Natural killer cell (primary cell): ENCODE measurements at regions not wholly inside any gene's neighbourhood (a gene's known extent, or its start where the extent isn't known, plus 50 kb on each side); places are given as distances from the start of the nearest gene placed in this dataset.

Experiments used
- ATAC-seq, 3 donors: fragments of 150-1000 bp in 2 of 3; fragments of 200-7000 bp in 1 of 3; cut with Tn5 transposase; 1 replicate in 1 of 3; 2 replicates in 2 of 3; pipeline ENCODE4 v1.10.0; 2021; ENCODE audit warnings: mild to moderate bottlenecking in 2 of 3, moderate library complexity in 2 of 3
- DNase-seq, 2 donors: peaks; one replicate each; pipeline versions ENCODE4 v3.0.0 to v3.0.0-alpha.2; 2013 to 2021; ENCODE audit warnings: mixed read lengths in 1 of 2
- H3K27ac ChIP-seq: one replicate; pipeline ENCODE4 v1.5.1; 2013; ENCODE audit warnings: mild to moderate bottlenecking, low read length
- H3K27me3 ChIP-seq: one replicate; pipeline ENCODE4 v1.6.1; 2013; ENCODE audit warnings: low read length; ENCODE audit not compliant: control insufficient read depth, insufficient read depth
- H3K36me3 ChIP-seq: one replicate; pipeline ENCODE4 v1.6.1; 2013; ENCODE audit warnings: low read length; ENCODE audit not compliant: control insufficient read depth, insufficient read depth
- H3K4me1 ChIP-seq: one replicate; pipeline ENCODE4 v1.6.1; 2013; ENCODE audit warnings: low read length; ENCODE audit not compliant: control insufficient read depth, insufficient read depth
- H3K4me3 ChIP-seq: one replicate; pipeline ENCODE4 v1.5.1; 2013; ENCODE audit warnings: low read length
- H3K9me3 ChIP-seq: one replicate; pipeline ENCODE4 v1.6.1; 2013; ENCODE audit warnings: low read length; ENCODE audit not compliant: control insufficient read depth, insufficient read depth
- H3K27ac Mint-ChIP-seq, 2 donors: one replicate each; pipeline ENCODE4 v1.8.0; 2022; ENCODE audit warnings: mild to moderate bottlenecking in 2 of 2, mixed read lengths in 2 of 2, moderate library complexity in 1 of 2
- H3K27me3 Mint-ChIP-seq, 2 donors: one replicate each; pipeline ENCODE4 v1.8.0; 2022; ENCODE audit warnings: low read depth in 2 of 2, mixed read lengths in 2 of 2
- H3K36me3 Mint-ChIP-seq: one replicate; pipeline ENCODE4 v1.8.0; 2022; ENCODE audit warnings: mixed read lengths
- H3K4me1 Mint-ChIP-seq, 2 donors: one replicate each; pipeline ENCODE4 v1.8.0; 2022; ENCODE audit warnings: mixed read lengths in 2 of 2
- H3K4me3 Mint-ChIP-seq: one replicate; pipeline ENCODE4 v1.8.0; 2022; ENCODE audit warnings: mild to moderate bottlenecking, moderate library complexity, mixed read lengths
- H3K9me3 Mint-ChIP-seq, 2 donors: one replicate each; pipeline ENCODE4 v1.8.0; 2022; ENCODE audit warnings: mixed read lengths in 2 of 2
- WGBS: methylation state at CpG from one replicate; pipeline ENCODE4 v1.1.7; 2013; ENCODE audit warnings: missing lambda C conversion rate; ENCODE audit not compliant: insufficient coverage; 5-methylcytosine and 5-hydroxymethylcytosine counted together
- intact Hi-C: fragments of 100-400 bp; cut with micrococcal nuclease; formaldehyde crosslinking; loops from one replicate; pipeline ENCODE4 v1.14.2; 2022
- TF ChIP-seq, protein P1 (sequence below): fragments of 200-600 bp; IDR thresholded peaks from one replicate; pipeline ENCODE4 v1.8.0; 2022; ENCODE audit warnings: antibody characterized with exemption

DNA sequence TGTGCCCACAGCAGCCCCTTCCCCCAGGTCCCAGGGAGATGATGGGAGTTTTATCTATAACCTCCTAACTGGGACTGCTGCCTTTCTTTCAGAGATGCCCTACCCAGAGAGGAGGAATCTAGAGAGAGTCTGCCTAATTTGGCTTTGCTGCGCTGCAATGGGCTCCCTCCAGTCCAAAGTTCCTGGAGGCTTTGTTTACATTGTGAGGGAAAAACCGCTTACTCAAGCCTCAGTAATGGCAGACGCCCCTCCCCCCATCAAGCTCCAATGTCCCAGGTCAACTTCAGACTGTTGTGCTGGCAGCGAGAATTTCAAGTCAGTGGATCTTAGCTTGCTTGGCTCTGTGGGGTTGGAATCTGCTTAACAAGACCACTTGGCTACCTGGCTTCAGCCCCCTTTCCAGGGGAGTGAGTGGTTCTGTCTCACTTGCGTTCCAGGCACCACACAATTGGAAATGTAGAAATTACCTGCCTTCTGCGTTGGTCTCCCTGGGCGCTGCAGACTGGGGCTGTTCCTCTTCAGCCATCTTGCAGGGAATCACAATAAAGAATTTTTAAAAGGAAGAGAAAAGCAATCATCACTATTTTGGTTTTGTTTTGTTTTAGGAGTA lies 262.5 kb downstream of the FOXG1 start:
- no peaks in the 10 kb centered on the region for H3K27me3 Mint-ChIP-seq
- Histone ChIP-seq H3K9me3 (peaks cover 10% of the 10 kb centered on the region), H3K4me1 (no peaks in the 10 kb centered on the region), H3K27ac (no peak overlapping the region), H3K36me3 (no peaks in the 10 kb centered on the region), H3K4me3 (no peak overlapping the region), H3K27me3 (no peaks in the 10 kb centered on the region)
- no peak for ATAC-seq
- H3K27ac Mint-ChIP-seq, result no peak overlapping the region
- peaks cover 15 to 21% of the 10 kb centered on the region in 2 donors for H3K9me3 Mint-ChIP-seq
- no peak for DNase-seq
- intact Hi-C loops, result no loop called here
- peaks cover 7% of the 10 kb centered on the region for H3K36me3 Mint-ChIP-seq
- WGBS, result 66% methylated on average over 7 of the region's 7 CpGs
- TF ChIP-seq, protein P1, sequence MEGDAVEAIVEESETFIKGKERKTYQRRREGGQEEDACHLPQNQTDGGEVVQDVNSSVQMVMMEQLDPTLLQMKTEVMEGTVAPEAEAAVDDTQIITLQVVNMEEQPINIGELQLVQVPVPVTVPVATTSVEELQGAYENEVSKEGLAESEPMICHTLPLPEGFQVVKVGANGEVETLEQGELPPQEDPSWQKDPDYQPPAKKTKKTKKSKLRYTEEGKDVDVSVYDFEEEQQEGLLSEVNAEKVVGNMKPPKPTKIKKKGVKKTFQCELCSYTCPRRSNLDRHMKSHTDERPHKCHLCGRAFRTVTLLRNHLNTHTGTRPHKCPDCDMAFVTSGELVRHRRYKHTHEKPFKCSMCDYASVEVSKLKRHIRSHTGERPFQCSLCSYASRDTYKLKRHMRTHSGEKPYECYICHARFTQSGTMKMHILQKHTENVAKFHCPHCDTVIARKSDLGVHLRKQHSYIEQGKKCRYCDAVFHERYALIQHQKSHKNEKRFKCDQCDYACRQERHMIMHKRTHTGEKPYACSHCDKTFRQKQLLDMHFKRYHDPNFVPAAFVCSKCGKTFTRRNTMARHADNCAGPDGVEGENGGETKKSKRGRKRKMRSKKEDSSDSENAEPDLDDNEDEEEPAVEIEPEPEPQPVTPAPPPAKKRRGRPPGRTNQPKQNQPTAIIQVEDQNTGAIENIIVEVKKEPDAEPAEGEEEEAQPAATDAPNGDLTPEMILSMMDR, result no peak
- H3K4me3 Mint-ChIP-seq, result no peak overlapping the region
- H3K4me1 Mint-ChIP-seq, result no peaks in the 10 kb centered on the region

DNA sequence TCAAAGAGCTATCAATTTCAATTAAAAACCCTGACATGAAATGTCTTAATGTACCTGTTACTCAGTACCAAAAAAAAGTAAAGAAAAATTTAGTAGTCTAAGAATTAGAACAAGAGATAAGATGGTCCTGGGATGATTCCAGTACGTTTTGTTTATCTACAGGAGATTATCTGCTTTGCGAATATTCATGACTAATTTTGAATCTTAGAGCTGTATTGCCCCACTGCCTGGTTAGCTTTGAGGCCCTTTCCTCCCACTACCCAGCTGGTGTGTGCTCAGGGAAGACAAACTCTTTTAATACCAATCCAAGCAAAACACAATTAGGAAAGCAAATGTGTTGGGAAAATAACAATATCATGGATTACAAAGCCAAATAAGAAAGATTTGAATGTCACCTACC lies 263.5 kb downstream of the FOXG1 start:
- no peak for ATAC-seq

DNA sequence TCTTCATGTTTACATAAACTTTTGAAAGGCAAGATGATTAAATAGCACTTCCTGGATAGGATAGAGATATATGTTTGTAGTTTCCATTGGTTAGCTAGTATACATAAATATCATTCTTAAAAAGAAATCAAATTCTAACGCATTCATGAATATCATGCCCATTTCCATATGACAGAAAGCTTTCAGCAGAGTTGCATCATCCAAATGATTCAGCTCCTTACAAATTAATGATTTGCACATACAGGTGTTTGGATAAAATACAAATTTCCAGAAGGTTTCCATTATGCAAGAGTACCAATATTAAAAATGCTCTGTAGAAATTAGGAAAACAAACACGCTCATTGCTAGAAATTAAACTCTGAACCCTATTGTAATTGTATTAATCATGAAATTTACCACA lies 264.4 kb downstream of the FOXG1 start:
- no peak overlapping the region for H3K27ac ChIP-seq
- DNase-seq, result no peak
- intact Hi-C loops, result no loop called here
- H3K4me3 ChIP-seq, result no peak overlapping the region
- peaks cover 10% of the 10 kb centered on the region for H3K9me3 ChIP-seq
- no peaks in the 10 kb centered on the region for H3K27me3 ChIP-seq
- no peaks in the 10 kb centered on the region for H3K36me3 ChIP-seq
- no peak for ATAC-seq
- no peaks in the 10 kb centered on the region for H3K4me1 ChIP-seq
- no peak overlapping the region for H3K4me3 Mint-ChIP-seq
- WGBS, result no CpG with 5 or more reads among the region's 2 CpGs
- TF ChIP-seq, protein P1, result no peak
- peaks cover 7% of the 10 kb centered on the region for H3K36me3 Mint-ChIP-seq
- peaks cover 19 to 21% of the 10 kb centered on the region in 2 donors for H3K9me3 Mint-ChIP-seq
- H3K27me3 Mint-ChIP-seq, result no peaks in the 10 kb centered on the region
- no peaks in the 10 kb centered on the region for H3K4me1 Mint-ChIP-seq
- no peak overlapping the region for H3K27ac Mint-ChIP-seq

More for the DNA sequence above, 263.5 kb downstream of the FOXG1 start:
- Mint-ChIP-seq H3K9me3 (peaks cover 15 to 19% of the 10 kb centered on the region in 2 donors), H3K27me3 (no peaks in the 10 kb centered on the region), H3K36me3 (peaks cover 7% of the 10 kb centered on the region), H3K4me1 (no peaks in the 10 kb centered on the region), H3K4me3 (no peak overlapping the region), H3K27ac (no peak overlapping the region)
- H3K36me3 ChIP-seq, result no peaks in the 10 kb centered on the region
- H3K4me1 ChIP-seq, result no peaks in the 10 kb centered on the region
- 78% methylated on average over 2 of the region's 2 CpGs for WGBS
- H3K27me3 ChIP-seq, result no peaks in the 10 kb centered on the region
- no peak overlapping the region for H3K27ac ChIP-seq
- H3K9me3 ChIP-seq, result peaks cover 10% of the 10 kb centered on the region
- no peak overlapping the region for H3K4me3 ChIP-seq
- no peak for DNase-seq
- intact Hi-C loops, result no loop called here
- TF ChIP-seq, protein P1, result no peak

DNA sequence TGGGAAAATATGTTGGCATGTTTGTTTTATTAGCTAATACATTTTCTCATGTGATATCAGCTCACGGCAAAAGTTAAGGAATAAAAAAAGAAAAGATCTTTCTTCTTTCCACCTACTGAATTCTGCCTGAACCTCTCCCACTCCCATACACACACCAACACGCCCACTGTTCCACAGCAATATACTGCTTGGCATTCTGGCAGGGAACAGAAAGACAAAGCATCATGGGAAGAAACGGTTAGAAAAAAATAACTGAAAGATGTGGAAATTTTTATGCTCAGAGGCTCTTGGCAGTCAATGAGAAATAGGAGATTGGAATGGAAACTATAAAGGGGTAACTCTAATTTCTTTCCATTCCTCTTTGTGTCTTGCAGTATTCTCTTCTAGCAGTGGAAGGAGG lies 268.5 kb downstream of the FOXG1 start:
- Histone ChIP-seq H3K27ac (no peak overlapping the region), H3K27me3 (no peaks in the 10 kb centered on the region), H3K36me3 (no peaks in the 10 kb centered on the region), H3K9me3 (no peaks in the 10 kb centered on the region), H3K4me1 (no peaks in the 10 kb centered on the region), H3K4me3 (no peak overlapping the region)
- H3K27me3 Mint-ChIP-seq, result no peaks in the 10 kb centered on the region
- H3K4me1 Mint-ChIP-seq, result no peaks in the 10 kb centered on the region
- TF ChIP-seq, protein P1, result no peak
- H3K36me3 Mint-ChIP-seq, result peaks cover 8% of the 10 kb centered on the region
- H3K4me3 Mint-ChIP-seq, result no peak overlapping the region
- 93% methylated on average over 3 of the region's 3 CpGs for WGBS
- intact Hi-C loops, result no loop called here
- H3K9me3 Mint-ChIP-seq, result peaks cover 9 to 10% of the 10 kb centered on the region in 2 donors
- H3K27ac Mint-ChIP-seq, result no peak overlapping the region
- no peak for DNase-seq
- no peak for ATAC-seq
